GM19099 (cell line): ENCODE measurements at regions not wholly inside any gene's neighbourhood (a gene's known extent, or its start where the extent isn't known, plus 50 kb on each side); places are given as distances from the start of the nearest gene placed in this dataset.

Experiments
- POLR2A ChIP-seq: IDR thresholded peaks from 3 replicates; pipeline ENCODE4 v1.6.1; 2011; ENCODE audit warnings: low read depth; ENCODE audit not compliant: insufficient read length; ENCODE audit errors: extremely low read depth

DNA sequence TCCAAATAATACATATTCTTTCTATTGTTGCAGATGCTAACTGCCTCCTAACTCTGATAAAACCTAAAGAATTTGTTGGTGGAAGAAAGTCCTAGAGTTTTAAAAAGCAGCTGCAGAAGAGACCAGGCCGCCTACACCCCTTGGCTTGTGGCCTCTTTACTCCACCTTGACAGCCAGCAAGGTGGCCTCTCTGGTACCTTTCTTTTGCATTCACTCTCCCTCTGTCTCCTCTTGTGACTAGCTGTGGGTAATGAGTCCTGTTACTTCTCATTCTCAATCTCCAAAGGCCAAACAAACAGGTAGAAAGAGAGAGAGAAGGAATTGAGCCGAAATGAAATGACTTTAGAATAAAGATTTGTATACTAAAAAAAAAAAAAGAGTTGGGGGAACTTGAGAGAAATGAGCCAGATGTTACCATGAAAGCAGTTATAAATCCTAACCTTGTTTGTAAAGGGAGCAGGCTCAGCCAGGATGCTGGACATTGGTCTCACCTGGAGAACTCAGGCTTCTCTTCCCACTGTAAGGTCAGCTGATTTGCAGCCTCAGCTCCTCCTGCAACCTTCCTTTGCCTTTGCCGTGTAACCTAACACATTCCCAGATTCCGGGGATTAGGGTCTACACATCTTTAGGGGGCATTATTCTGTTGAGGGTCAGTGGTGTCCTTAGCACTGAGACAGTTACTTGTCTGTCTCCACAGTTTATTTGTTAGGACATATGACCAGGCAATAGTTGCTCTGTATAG lies 164.1 kb upstream of the IRF2BP2 start:
- no peak for TF ChIP-seq POLR2A

DNA sequence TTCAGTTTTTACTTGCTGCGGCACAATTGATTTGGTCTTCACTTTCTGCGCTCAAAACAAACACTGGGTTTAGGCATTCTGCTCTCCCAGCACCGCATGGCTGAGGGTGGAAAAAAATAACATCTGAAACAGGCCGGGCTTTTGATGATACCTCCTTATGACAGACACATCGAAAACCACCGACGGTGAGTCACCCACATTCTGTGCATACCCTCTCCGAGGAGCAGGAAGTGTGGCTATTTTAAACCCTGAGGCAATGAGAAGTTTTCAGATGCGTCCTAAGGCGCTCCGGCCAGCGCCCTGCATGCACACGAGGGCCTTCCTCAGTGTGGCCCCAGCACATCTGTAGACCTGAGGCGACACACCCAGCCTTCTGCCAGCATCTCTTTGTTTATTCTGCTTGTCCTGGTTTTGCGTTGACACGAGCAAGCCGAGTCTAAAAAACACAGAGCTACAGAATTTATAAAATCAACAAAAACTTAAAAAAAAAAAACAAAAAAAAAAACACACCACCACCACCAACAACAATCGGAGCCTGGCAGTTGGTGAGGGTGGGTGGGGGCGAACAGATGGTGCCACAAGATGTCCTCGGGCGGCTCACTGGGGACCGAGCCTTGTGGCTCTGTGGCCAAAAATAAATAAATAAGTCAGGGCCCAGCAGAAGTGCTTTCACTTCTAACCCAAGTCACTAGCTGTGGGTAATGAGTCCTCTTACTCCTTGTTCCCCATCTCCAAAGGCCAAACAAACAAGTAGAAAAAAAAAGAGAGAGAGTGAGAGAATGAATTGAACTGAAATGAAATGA lies 162.6 kb upstream of the IRF2BP2 start:
- TF ChIP-seq POLR2A, result peak; percentile 51

DNA sequence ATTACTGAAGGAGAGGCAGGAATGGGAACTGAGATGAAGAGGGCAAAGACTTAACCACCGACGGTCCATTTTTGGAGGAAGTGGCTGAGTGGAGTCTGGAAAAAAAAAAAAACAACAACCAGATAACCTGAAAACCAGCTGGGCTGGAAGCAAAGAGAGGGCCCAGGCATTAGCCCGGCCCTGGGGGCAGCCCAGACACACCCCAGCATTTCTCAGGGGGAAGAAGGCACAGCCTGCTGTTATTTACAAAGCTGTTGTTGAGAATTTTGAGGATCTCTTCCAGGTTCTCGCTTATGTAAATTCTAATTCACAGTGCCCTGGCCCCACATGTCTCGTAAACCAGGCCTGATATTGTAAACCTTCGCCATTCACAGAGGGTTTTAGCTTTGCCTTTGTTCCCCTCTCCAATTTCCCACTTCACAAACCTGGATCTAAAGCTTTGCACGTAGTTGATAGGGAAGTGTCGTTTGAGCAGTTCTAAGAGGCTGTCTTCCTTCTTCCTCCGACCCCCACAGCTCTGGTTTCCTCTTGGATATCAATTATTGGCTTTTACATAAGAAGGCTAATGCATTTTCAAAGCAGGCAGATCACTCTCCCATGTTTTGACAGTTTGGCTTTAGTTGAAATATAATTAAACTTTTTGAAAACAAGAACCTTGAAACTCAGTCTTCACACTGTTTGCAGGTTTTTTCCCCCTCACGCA lies 161.8 kb upstream of the IRF2BP2 start:
- no peak for TF ChIP-seq POLR2A

DNA sequence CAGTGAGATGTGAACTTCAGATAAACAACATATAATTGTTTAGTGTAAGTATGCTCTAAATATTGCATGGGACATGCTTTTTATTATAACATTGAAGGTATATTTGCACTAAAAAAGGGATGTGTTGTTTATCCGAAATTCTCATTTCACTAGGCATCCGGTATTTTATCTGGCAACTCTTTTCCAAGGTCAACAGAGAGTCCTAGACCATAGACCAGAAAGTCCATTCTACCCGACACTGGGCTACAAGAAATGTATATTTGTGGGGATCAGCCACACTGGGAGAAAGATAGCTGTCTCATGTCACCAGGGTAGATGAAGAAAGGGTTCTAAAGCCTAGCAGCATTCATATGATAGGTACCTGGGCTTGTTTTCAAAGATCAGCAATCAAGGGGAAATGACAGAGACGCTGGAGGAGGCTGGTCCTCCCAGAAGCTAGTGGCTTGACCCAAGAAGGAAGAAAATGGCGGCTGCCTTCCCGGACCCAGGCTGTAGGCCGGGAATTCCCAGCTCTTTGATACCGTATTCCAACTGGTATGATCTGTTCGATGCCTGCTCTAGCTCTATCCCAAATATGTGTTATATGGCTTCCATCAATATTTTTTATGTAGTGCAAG lies 161.1 kb upstream of the IRF2BP2 start:
- TF ChIP-seq POLR2A, result no peak

DNA sequence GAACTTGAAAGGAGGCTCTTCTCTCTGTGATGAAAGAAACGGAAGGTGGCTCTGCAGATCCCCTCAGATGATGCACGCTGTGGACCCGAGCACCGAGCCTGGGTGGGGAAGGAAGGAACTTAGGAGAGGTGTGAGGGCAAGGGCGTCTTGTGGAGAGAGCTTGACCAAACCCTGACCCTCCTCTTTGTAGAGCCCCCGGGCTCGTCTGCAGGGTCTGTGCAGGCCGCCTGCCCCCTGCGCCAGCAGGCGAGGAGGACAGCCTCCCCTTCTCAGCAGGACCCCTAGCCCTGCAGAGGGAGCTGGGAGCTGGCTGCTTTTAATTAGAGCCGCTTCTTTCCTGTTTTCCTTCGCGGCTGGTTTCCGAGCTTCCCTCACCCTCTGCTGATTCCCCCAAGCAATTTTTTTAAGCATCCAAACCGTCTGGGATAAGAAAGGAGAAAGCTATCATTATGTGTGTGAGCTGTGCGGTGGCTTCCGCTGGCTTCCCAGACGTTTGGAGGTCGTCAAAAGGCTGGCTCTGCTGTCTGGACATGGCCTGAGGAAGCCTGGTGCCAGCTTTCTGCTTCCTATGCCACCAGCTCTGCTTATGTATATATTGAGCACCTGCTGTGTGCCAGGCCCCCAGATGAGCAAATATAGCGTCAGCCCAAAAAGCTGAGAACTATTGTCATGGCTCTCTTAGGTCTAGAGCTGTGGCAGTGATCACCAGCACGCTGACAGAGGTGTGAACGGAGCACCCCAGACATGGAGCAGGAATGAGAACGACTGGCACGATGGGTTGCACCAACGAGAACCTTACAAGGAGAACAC lies 160.2 kb upstream of the IRF2BP2 start:
- no peak for TF ChIP-seq POLR2A

DNA sequence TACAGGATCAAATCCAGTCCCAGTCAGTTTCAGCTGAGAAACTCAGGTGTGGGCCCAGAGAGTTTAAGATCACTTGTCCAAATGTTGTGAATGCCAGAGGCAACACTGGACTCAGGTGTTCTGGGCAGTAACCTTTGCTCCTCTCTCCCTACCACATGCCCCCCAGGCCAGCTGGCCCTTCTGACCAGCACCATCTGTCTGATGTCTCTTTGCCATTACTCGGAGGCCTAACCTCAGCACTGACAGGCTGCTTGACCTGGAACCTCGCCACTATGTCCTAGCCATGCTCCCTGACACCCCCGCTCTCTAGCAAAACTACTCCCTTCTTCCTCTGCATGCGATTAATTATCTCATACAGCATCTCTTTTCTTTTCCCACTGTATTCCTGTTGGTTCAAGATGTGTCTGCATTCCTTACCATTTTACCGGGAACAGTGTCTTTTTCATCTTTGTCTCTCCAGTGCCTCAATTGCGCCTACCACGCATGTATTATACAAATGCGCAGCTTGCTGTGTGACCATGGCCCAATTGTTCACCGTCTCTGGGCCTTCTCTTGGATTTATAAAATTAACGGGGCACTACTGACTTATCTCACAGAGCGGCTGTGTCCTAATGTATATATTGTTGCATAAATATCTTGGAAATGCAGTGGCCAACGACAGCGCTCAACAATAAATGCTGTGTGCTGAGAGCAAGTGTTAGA lies 159.5 kb upstream of the IRF2BP2 start:
- no peak for TF ChIP-seq POLR2A

DNA sequence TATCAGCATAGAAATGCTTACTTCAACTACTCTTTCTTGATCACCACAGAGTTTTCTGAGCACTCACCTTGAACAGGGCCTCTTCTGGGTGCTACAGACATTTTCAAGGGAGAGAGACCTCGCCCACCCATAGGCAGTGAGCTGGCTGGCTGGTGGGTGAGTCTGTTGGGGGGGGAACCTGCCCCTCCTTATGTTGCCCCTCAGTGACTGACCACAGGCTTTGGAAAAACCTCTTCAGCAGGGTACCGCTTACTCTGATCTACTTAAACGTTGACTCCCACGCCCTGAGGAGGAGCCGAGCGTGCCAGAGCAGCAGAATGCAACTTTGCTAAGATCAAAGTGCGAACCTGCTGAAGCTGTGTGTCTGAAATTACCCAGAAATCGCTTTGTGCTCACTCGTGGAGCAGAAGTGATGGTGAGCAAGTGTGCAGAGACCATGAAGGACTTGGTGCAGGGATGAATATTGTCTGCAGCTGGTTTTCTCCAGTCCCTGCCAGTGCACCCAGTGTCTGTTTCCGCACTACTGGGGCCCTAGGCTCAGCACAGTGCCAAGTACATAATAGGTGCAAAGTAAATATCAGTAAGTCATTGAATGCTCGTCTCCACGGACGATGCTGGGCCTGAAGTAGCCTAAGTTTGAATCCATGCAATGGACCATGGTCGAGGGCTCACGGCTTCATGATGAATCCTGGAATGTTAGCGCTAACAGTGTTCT lies 158.7 kb upstream of the IRF2BP2 start:
- no peak for TF ChIP-seq POLR2A

DNA sequence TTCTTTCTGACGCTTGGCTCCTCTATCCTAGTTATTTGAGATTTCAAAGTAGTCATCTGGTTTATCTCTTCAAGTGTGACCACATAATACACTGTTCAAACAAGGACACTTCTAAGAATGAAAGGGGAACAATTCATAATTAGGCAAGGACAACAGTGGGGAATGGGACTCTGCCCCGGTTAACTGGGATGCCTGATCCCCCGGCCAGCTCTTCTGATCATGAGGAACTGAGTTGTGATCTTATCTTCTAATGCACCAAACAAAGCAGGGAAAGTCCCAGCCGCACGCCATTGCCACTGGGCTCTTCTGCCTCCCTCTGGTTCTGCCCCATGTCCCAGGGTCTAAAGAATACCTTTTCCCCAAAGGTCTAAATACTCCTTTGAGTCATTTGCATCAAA lies 158.2 kb upstream of the IRF2BP2 start:
- no peak for TF ChIP-seq POLR2A

DNA sequence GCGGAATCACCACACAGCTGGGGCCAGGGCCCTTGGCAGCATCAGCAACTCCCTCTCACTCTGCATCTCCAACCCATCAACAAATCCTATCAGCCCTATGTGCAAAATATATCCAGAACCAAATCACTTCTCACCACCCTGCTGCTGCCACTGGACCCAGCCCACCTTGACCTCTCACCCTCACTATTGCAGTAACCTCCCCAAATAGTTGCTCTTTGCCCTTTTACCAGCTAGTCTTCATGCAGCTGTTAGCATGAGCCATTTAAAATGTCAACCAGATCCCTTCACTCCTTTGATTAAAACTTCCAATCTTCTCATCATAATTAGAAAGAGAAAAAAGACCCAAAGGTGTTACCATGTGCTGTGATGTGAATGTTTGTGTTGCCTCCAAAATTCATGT lies 155.7 kb upstream of the IRF2BP2 start:
- no peak for TF ChIP-seq POLR2A

DNA sequence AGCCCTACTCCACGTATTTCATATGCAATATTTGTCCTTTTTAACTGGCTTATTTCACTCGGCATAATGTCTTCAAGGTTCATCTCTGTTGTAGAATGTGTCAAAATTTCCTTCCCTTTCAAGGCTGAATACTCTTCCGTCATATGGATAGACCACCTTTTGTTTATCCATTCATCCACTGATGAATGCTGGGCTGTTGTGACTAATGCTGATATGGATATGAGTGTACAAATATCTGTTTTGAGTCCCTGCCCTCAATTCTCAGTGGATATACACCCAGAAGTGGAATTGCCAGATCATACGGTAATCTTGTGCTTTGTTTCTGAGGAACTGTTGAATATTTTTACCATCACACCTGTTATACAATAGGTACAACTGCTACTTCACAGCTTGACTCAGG lies 155.2 kb upstream of the IRF2BP2 start:
- no peak for TF ChIP-seq POLR2A

DNA sequence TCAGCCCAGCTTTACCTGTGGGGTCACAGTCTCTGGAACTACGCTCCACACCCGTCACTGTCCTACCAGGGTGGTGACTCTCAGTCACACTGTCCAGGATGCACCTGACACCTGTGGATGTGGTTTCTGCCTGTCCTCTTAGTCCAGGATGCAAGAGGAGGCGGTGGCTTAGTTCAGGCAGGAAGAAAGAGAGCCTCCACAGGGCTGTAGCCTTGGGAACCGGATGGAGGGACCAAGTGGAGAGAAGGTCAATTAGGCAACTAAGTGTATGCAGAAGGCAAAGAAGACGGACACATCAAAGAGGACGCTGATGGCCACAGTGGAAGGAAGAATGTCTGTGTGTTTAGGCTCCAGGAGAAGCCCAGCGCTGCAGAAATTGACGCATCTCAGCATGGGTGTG lies 153.9 kb upstream of the IRF2BP2 start:
- no peak for TF ChIP-seq POLR2A

DNA sequence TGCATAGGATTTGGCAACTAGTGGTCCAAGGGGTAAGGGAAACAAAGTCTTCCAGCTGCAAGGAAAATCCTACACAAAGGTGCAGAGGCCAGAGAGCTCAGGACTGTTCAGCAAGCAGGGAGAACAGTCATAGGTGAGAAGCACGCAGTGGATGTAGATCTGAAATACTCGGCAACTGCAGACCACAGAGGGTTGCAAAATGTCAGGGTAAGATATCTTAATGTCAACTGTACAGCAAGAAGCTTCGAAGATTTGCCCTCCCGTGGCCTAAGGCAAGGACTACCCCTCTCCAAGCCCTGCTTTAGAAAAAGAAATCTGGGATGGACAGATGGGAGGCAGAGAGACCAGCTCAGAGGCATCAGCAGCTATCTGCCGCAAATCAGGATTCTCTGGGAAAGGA lies 153.4 kb upstream of the IRF2BP2 start:
- TF ChIP-seq POLR2A, result no peak

DNA sequence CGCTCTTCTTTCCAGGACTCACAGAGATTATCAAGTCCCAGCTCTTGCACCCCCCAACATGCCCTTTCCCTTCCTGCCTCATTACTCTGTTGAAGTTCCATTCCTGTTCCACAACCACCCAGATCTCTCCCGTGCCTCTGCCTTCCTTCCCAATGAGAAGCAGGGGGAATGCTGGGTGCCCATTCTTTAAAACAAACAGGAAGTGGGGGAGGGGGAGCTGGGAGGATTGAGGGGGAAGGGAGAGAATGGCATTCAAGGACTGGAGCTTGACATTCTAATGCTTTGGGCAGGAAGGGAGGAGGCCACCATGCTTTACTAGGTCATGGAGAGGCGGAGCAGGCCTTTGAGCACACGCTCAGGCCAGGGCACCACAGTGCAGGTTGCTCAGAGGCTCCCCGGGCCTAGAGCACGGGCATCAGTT lies 150.3 kb upstream of the IRF2BP2 start:
- no peak for TF ChIP-seq POLR2A
